ENCODE measurements at regions not wholly inside any gene's neighbourhood (a gene's known extent, or its start where the extent isn't known, plus 50 kb on each side); places are given as distances from the start of the nearest gene placed in this dataset.

- 78 to 80% (median 79%) methylated on average over 2 of the region's 2 CpGs for WGBS, 4 donors
- ATAC-seq: peak in 2 of 4 donors; percentile 29 to 43
Observed at GRCh38 chr1:116854403-116854690, 55.4 kb upstream of the PTGFRN start.

GRCh38 chr1:116854716-116855115, 55.0 kb upstream of the PTGFRN start:
- TF ChIP-seq CTCF (IDR thresholded peaks at IDR 0.05) (no peak), POLR2A (IDR thresholded peaks at IDR 0.05) (no peak)
- Histone ChIP-seq H3K4me1 (peaks cover 0 to 29% (median 7%) of the 10 kb centered on the region in 12 donors), H3K36me3 (no peaks in the 10 kb centered on the region), H3K4me3 (no peak overlapping the region), H3K9me3 (no peaks in the 10 kb centered on the region), H3K27ac (peak overlapping the region in 5 of 12 donors; percentile 9 to 60 (median 49)), H3K27me3 (no peaks in the 10 kb centered on the region)
- intact Hi-C loops (cut with DNase I): loop anchor here (2.0 to 10.0 kb wide), 4 partner anchors 198 to 203 kb away; no protein-coding TSS in a partner anchor
- 70 to 82% (median 73%) methylated on average over 3 of the region's 3 CpGs for WGBS, 4 donors
- DNase-seq (no peak), ATAC-seq (no peak)

More at GRCh38 chr1:116854403-116854690, 55.4 kb upstream of the PTGFRN start:
- Histone ChIP-seq H3K4me3 (no peak overlapping the region), H3K36me3 (no peaks in the 10 kb centered on the region), H3K27ac (peak overlapping the region in 2 of 12 donors; percentile 36 to 51), H3K4me1 (peaks cover 0 to 29% (median 7%) of the 10 kb centered on the region in 12 donors), H3K9me3 (no peaks in the 10 kb centered on the region), H3K27me3 (no peaks in the 10 kb centered on the region)
- no peak for DNase-seq
- TF ChIP-seq CTCF (IDR thresholded peaks at IDR 0.05): peak in 6 of 12 donors; percentile 11 to 53 (median 44)
- no peak for TF ChIP-seq POLR2A (IDR thresholded peaks at IDR 0.05)
- intact Hi-C loops (cut with DNase I): loop anchor here in 9 of 10 donors (2.0 to 10.0 kb wide), 4 partner anchors 198 to 203 kb away; no protein-coding TSS in a partner anchor

- peak; percentile 35 to 74 (median 54) for DNase-seq
- Histone ChIP-seq H3K9me3 (no peaks in the 10 kb centered on the region), H3K27ac (peak overlapping the region in 7 of 12 donors; percentile 9 to 60 (median 44)), H3K27me3 (no peaks in the 10 kb centered on the region), H3K36me3 (no peaks in the 10 kb centered on the region), H3K4me3 (no peak overlapping the region), H3K4me1 (peaks cover 0 to 29% (median 7%) of the 10 kb centered on the region in 12 donors)
- WGBS, 4 donors: 44 to 55% (median 47%) methylated on average over 5 of the region's 5 CpGs
- intact Hi-C loops (cut with DNase I): loop anchor here in 7 of 10 donors (2.0 to 10.0 kb wide), 3 partner anchors 200 to 202 kb away; no protein-coding TSS in a partner anchor
- TF ChIP-seq POLR2A (IDR thresholded peaks at IDR 0.05) (no peak), CTCF (IDR thresholded peaks at IDR 0.05) (no peak)
- ATAC-seq: peak; percentile 57 to 83 (median 78)
Observed at GRCh38 chr1:116855191-116855619, 54.5 kb upstream of the PTGFRN start.

- Histone ChIP-seq H3K4me3 (no peak overlapping the region), H3K36me3 (no peaks in the 10 kb centered on the region), H3K4me1 (peaks cover 0 to 29% (median 7%) of the 10 kb centered on the region in 12 donors), H3K27ac (peak overlapping the region in 5 of 12 donors; percentile 9 to 51 (median 42)), H3K27me3 (no peaks in the 10 kb centered on the region), H3K9me3 (no peaks in the 10 kb centered on the region)
- TF ChIP-seq CTCF (IDR thresholded peaks at IDR 0.05) (no peak), POLR2A (IDR thresholded peaks at IDR 0.05) (no peak)
- peak in 2 of 4 donors; percentile 36 to 54 for ATAC-seq
- intact Hi-C loops (cut with DNase I): loop anchor here in 7 of 10 donors (2.0 to 10.0 kb wide), 3 partner anchors 199 to 202 kb away; no protein-coding TSS in a partner anchor
- 65 to 88% (median 87%) methylated on average over 3 of the region's 3 CpGs for WGBS, 4 donors
- DNase-seq: no peak
Observed at GRCh38 chr1:116855773-116856201, 53.9 kb upstream of the PTGFRN start.
